ENCODE measurements at regions not wholly inside any gene's neighbourhood (a gene's known extent, or its start where the extent isn't known, plus 50 kb on each side); places are given as distances from the start of the nearest gene placed in this dataset.

- DNase-seq: no peak
Observed at GRCh38 chr11:119545978-119546915, 123.3 kb upstream of the THY1 start.

GRCh38 chr11:119540370-119541125, 117.6 kb upstream of the THY1 start:
- DNase-seq: no peak

- no peak for DNase-seq
Observed at GRCh38 chr11:119539583-119539982, 116.6 kb upstream of the THY1 start.

GRCh38 chr11:119538753-119539152, 115.8 kb upstream of the THY1 start:
- DNase-seq: no peak

GRCh38 chr11:119537306-119538253, 114.6 kb upstream of the THY1 start:
- DNase-seq: no peak

GRCh38 chr11:119536801-119537200, 113.8 kb upstream of the THY1 start:
- DNase-seq: no peak

- DNase-seq: peak; percentile 23
Observed at GRCh38 chr11:119533921-119534736, 111.2 kb upstream of the THY1 start.

- DNase-seq: no peak
Observed at GRCh38 chr11:119533462-119533861, 110.5 kb upstream of the THY1 start.

GRCh38 chr11:119532551-119532950, 109.6 kb upstream of the THY1 start:
- no peak for DNase-seq

- DNase-seq: no peak
Observed at GRCh38 chr11:119531623-119532022, 108.7 kb upstream of the THY1 start.

- no peak for DNase-seq
Observed at GRCh38 chr11:119531056-119531455, 108.1 kb upstream of the THY1 start.

GRCh38 chr11:119530509-119530908, 107.5 kb upstream of the THY1 start:
- DNase-seq: no peak

GRCh38 chr11:119529936-119530335, 107.0 kb upstream of the THY1 start:
- DNase-seq: no peak

- DNase-seq: no peak
Observed at GRCh38 chr11:119529063-119529845, 106.3 kb upstream of the THY1 start.

- DNase-seq: no peak
Observed at GRCh38 chr11:119525867-119526196, 102.9 kb upstream of the THY1 start.

- no peak for DNase-seq
Observed at GRCh38 chr11:119525180-119525866, 102.4 kb upstream of the THY1 start.

GRCh38 chr11:119523539-119524157, 100.7 kb upstream of the THY1 start:
- no peak for DNase-seq

- DNase-seq: no peak
Observed at GRCh38 chr11:119522609-119523008, 99.6 kb upstream of the THY1 start.

GRCh38 chr11:119521551-119521950, 98.6 kb upstream of the THY1 start:
- no peak for DNase-seq

GRCh38 chr11:119520966-119521365, 98.0 kb upstream of the THY1 start:
- peak; percentile 55 for DNase-seq

All from DMS79 (cell line).